PC-3 (cell line): ENCODE measurements at regions not wholly inside any gene's neighbourhood (a gene's known extent, or its start where the extent isn't known, plus 50 kb on each side); places are given as distances from the start of the nearest gene placed in this dataset.
"Not testable (repeated sequence)": the region's sequence is repeated elsewhere in the genome, so short reads cannot be mapped to it uniquely, and the experiment has no call there.

ENCODE experiments used
- ATAC-seq: fragments of 200-7000 bp; cut with Tn5 transposase; 2 replicates; pipeline ENCODE4 v1.9.1; 2020; ENCODE audit warnings: mild to moderate bottlenecking, moderate library complexity
- BruUV-seq: library from RNA; stranded (reverse); fragments of 400-500 nt; replicated peaks from 2 replicates; lab custom pipeline; 2021; lab: Mats Ljungman, UMichigan
- CTCF ChIA-PET: fragments of 300-600 bp; sonication (Branson Sonifier 250); formaldehyde crosslinking; loops from one replicate; lab custom pipeline; 2022; ENCODE audit warnings: antibody characterized with exemption; lab: Charles Lee
- POLR2A ChIA-PET: fragments of 300-600 bp; sonication (Branson Sonifier 250); formaldehyde crosslinking; loops from one replicate; lab custom pipeline; 2022; ENCODE audit warnings: antibody characterized with exemption; ENCODE audit not compliant: unreplicated experiment; lab: Charles Lee
- DNase-seq: peaks from one replicate; pipeline ENCODE4 v3.0.0-alpha.2; 2015
- H2AFZ ChIP-seq: fragments of 300-600 bp; sonication (generic); 2 replicates; pipeline ENCODE4 v1.6.0; 2016; ENCODE audit warnings: antibody characterized with exemption, low read length
- H3F3A ChIP-seq: fragments of 300-600 bp; sonication (generic); one replicate; pipeline ENCODE4 v1.6.0; 2017; ENCODE audit warnings: antibody characterized with exemption, low read length, control low read depth, mild to moderate bottlenecking; ENCODE audit not compliant: unreplicated experiment
- H3K27ac ChIP-seq: fragments of 300-600 bp; sonication (generic); 2 replicates; pipeline ENCODE4 v1.5.1; 2016; ENCODE audit warnings: mild to moderate bottlenecking, low read length
- H3K27me3 ChIP-seq: fragments of 300-600 bp; sonication (generic); 2 replicates; pipeline ENCODE4 v1.6.1; 2016; ENCODE audit warnings: low read length, mixed read lengths
- H3K36me3 ChIP-seq: fragments of 300-600 bp; sonication (generic); 2 replicates; pipeline ENCODE4 v1.6.1; 2016; ENCODE audit warnings: low read depth, mixed run types, low read length, mixed read lengths
- H3K4me1 ChIP-seq: fragments of 300-600 bp; sonication (generic); 2 replicates; pipeline ENCODE4 v1.5.1; 2016; ENCODE audit warnings: low read length; ENCODE audit not compliant: insufficient read depth
- H3K4me2 ChIP-seq: fragments of 300-600 bp; sonication (generic); 2 replicates; pipeline ENCODE4 v1.6.0; 2016; ENCODE audit warnings: low read length
- H3K4me3 ChIP-seq: fragments of 300-600 bp; sonication (generic); 2 replicates; pipeline ENCODE4 v1.5.1; 2016; ENCODE audit warnings: mild to moderate bottlenecking, low read length, mixed read lengths
- H3K79me2 ChIP-seq: fragments of 300-600 bp; sonication (generic); 2 replicates; pipeline ENCODE4 v1.6.1; 2017; ENCODE audit warnings: low read length, mixed read lengths
- H3K9ac ChIP-seq: fragments of 300-600 bp; sonication (generic); 2 replicates; pipeline ENCODE4 v1.6.0; 2016; ENCODE audit warnings: mild to moderate bottlenecking, low read length
- H3K9me2 ChIP-seq: fragments of 300-600 bp; sonication (generic); replicated peaks from 2 replicates; pipeline ENCODE4 v1.6.1; 2016; ENCODE audit warnings: mixed run types, low read length, mixed read lengths
- H3K9me3 ChIP-seq: fragments of 300-600 bp; sonication (generic); 2 replicates; pipeline ENCODE4 v1.6.1; 2016; ENCODE audit warnings: low read length, mixed read lengths
- H4K20me1 ChIP-seq: fragments of 300-600 bp; sonication (generic); 2 replicates; pipeline ENCODE4 v1.6.1; 2016; ENCODE audit warnings: low read length, mixed read lengths
- EZH2 ChIP-seq: fragments of 300-600 bp; sonication (generic); IDR thresholded peaks from one replicate; pipeline ENCODE4 v1.6.1; 2017; ENCODE audit warnings: antibody characterized with exemption, mild to moderate bottlenecking, low read length; ENCODE audit not compliant: unreplicated experiment
- EZH2phosphoT487 ChIP-seq: fragments of 300-600 bp; sonication (generic); IDR thresholded peaks from 2 replicates; pipeline ENCODE4 v1.6.1; 2018; ENCODE audit warnings: mild to moderate bottlenecking, antibody characterized with exemption, low read length, borderline replicate concordance
- intact Hi-C: fragments of 100-400 bp; cut with micrococcal nuclease; formaldehyde crosslinking; loops from 2 replicates; pipeline ENCODE4 v1.9.0; 2023
- TF ChIP-seq, protein P1 (sequence below): fragments of 300-600 bp; sonication (generic); conservative IDR thresholded peaks from 2 replicates; pipeline ENCODE4 v1.5.1; 2017; ENCODE audit warnings: antibody characterized with exemption, low read depth, mild to moderate bottlenecking, low read length

DNA sequence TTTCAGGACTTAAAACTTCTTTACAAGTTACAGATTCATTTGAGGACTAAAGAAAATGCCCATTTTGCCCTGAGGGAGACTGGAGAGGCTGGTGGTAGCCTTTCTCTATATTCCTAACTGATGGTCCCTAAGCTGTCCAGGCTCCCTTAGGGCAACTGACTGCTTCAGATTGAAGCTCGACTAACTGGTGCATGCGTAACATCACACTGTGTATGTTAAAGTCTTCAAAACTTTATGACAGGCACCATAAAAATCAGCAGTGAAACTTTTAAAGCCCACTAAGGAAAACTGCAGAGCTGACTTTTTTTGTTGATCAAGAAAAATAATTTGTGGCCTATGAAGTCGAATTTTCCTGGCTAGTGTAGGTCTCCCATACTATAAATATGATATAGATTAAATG lies 233.0 kb upstream of the RPS23 start:
- CTCF ChIA-PET: no interaction called here
- TF ChIP-seq EZH2phosphoT487 (no peak), EZH2 (no peak)
- TF ChIP-seq, protein P1, sequence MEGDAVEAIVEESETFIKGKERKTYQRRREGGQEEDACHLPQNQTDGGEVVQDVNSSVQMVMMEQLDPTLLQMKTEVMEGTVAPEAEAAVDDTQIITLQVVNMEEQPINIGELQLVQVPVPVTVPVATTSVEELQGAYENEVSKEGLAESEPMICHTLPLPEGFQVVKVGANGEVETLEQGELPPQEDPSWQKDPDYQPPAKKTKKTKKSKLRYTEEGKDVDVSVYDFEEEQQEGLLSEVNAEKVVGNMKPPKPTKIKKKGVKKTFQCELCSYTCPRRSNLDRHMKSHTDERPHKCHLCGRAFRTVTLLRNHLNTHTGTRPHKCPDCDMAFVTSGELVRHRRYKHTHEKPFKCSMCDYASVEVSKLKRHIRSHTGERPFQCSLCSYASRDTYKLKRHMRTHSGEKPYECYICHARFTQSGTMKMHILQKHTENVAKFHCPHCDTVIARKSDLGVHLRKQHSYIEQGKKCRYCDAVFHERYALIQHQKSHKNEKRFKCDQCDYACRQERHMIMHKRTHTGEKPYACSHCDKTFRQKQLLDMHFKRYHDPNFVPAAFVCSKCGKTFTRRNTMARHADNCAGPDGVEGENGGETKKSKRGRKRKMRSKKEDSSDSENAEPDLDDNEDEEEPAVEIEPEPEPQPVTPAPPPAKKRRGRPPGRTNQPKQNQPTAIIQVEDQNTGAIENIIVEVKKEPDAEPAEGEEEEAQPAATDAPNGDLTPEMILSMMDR: no peak

DNA sequence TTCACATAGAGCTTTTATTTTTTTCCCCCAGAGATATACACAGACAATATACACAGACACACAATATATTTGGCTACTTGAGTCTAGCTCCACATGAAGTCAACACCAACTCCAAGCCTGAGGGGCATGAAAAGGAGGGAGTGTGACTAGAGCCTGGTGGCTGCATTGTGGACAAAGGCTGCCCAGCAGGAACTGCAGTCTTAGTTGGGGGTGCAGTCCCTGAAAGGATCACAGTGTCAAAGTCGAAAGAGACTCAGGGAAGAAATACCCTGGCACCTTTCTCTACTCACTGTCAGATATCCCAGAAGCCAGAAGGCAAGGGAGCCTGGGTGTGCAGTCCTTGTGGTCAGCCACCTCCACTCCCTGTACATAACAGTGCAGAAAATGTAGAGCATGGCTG lies 231.6 kb upstream of the RPS23 start:
- Histone ChIP-seq H3K27me3 (no peaks in the 10 kb centered on the region), H2AFZ (no peak overlapping the region), H4K20me1 (no peaks in the 10 kb centered on the region), H3K79me2 (no peaks in the 10 kb centered on the region), H3K9me2 (no peaks in the 10 kb centered on the region), H3K4me3 (no peak overlapping the region), H3K4me2 (no peak overlapping the region), H3K9me3 (no peaks in the 10 kb centered on the region), H3K27ac (no peak overlapping the region), H3K36me3 (no peaks in the 10 kb centered on the region), H3K9ac (no peak overlapping the region), H3K4me1 (no peaks in the 10 kb centered on the region), H3F3A (no peaks in the 10 kb centered on the region)
- BruUV-seq: no TSS peak
- POLR2A ChIA-PET: no interaction called here
- ATAC-seq (no peak), DNase-seq (no peak)
- CTCF ChIA-PET: no interaction called here
- TF ChIP-seq, protein P1: no peak
- TF ChIP-seq EZH2phosphoT487 (no peak), EZH2 (no peak)
- intact Hi-C loops: no loop called here

More for the DNA sequence above, 233.0 kb upstream of the RPS23 start:
- Histone ChIP-seq H3K27ac (no peak overlapping the region), H3F3A (no peaks in the 10 kb centered on the region), H3K9me3 (no peaks in the 10 kb centered on the region), H3K36me3 (no peaks in the 10 kb centered on the region), H4K20me1 (no peaks in the 10 kb centered on the region), H3K9me2 (no peaks in the 10 kb centered on the region), H3K27me3 (no peaks in the 10 kb centered on the region), H3K79me2 (no peaks in the 10 kb centered on the region), H3K4me2 (no peak overlapping the region), H3K9ac (no peak overlapping the region), H2AFZ (no peak overlapping the region), H3K4me1 (no peaks in the 10 kb centered on the region), H3K4me3 (no peak overlapping the region)
- BruUV-seq: no TSS peak
- no peak for ATAC-seq
- intact Hi-C loops: no loop called here
- POLR2A ChIA-PET: no interaction called here
- DNase-seq: no peak

DNA sequence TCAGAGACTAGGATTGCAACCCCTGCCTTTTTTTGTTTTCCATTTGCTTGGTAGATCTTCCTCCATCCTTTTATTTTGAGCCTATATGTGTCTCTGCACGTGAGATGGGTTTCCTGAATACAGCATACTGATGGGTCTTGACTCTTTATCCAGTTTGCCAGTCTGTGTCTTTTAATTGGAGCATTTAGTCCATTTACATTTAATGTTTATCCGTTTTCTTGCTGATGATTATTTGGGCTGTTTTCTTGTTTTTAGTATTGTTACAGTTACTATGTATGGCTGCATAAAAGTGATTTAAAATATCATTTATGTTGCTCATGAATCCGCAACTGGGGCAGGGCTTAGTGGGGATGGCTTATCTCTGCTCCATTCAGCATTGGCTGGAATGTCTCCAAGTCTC lies 228.2 kb upstream of the RPS23 start:
- H3K4me3 ChIP-seq, H3K4me1 ChIP-seq, ATAC-seq, BruUV-seq, H3K9me3 ChIP-seq, DNase-seq, H2AFZ ChIP-seq, H3K79me2 ChIP-seq, H3K27me3 ChIP-seq, CTCF ChIA-PET, H3K9me2 ChIP-seq, H3K4me2 ChIP-seq, H3K9ac ChIP-seq, H3K36me3 ChIP-seq, H4K20me1 ChIP-seq, POLR2A ChIA-PET, H3K27ac ChIP-seq, intact Hi-C loops, H3F3A ChIP-seq: not testable (repeated sequence)
